H9 (cell line): ENCODE measurements at regions not wholly inside any gene's neighbourhood (a gene's known extent, or its start where the extent isn't known, plus 50 kb on each side); places are given as distances from the start of the nearest gene placed in this dataset.

ENCODE experiments used
- DNase-seq: peaks from one replicate; pipeline ENCODE4 v3.0.0-alpha.2; 2017
- H2AFZ ChIP-seq: one replicate; pipeline ENCODE4 v1.6.1; 2013; ENCODE audit warnings: mild to moderate bottlenecking, low read length, control low read depth, moderate library complexity
- H2AK5ac ChIP-seq: 2 replicates; pipeline ENCODE4 v1.6.1; 2013; ENCODE audit warnings: low read length, control low read depth, mixed read lengths; ENCODE audit not compliant: insufficient read length
- H2BK120ac ChIP-seq: one replicate; pipeline ENCODE4 v1.6.1; 2013; ENCODE audit warnings: low read depth, mild to moderate bottlenecking, low read length, control low read depth, inconsistent platforms; ENCODE audit not compliant: poor library complexity, severe bottlenecking
- H2BK12ac ChIP-seq: 2 replicates; pipeline ENCODE4 v1.6.1; 2013; ENCODE audit warnings: low read length, control low read depth, mixed read lengths, low read depth; ENCODE audit not compliant: insufficient read length
- H2BK15ac ChIP-seq: 2 replicates; pipeline ENCODE4 v1.6.1; 2013; ENCODE audit warnings: low read depth, low read length, control low read depth
- H2BK20ac ChIP-seq: one replicate; pipeline ENCODE4 v1.6.1; 2013; ENCODE audit warnings: low read depth, mild to moderate bottlenecking, low read length, control low read depth, inconsistent platforms; ENCODE audit not compliant: poor library complexity, severe bottlenecking
- H2BK5ac ChIP-seq: 2 replicates; pipeline ENCODE4 v1.6.1; 2013; ENCODE audit warnings: low read length, control low read depth, mixed read lengths; ENCODE audit not compliant: insufficient read length
- H3K14ac ChIP-seq: 2 replicates; pipeline ENCODE4 v1.6.1; 2013; ENCODE audit warnings: low read length, control low read depth; ENCODE audit not compliant: insufficient read depth
- H3K18ac ChIP-seq: 2 replicates; pipeline ENCODE4 v1.6.1; 2013; ENCODE audit warnings: low read depth, mild to moderate bottlenecking, mixed read lengths, low read length, control low read depth; ENCODE audit not compliant: insufficient read length
- H3K23ac ChIP-seq: 2 replicates; pipeline ENCODE4 v1.6.1; 2013; ENCODE audit warnings: low read length, control low read depth, mixed read lengths, low read depth; ENCODE audit not compliant: insufficient read length
- H3K23me2 ChIP-seq: 2 replicates; pipeline ENCODE4 v1.6.1; 2013; ENCODE audit warnings: low read depth, mild to moderate bottlenecking, mixed read lengths, low read length, control low read depth; ENCODE audit not compliant: insufficient read length, poor library complexity, severe bottlenecking
- H3K27ac ChIP-seq: 2 replicates; pipeline ENCODE4 v1.5.1; 2013; ENCODE audit warnings: low read length, control low read depth, mixed read lengths, low read depth; ENCODE audit not compliant: insufficient read length
- H3K27me3 ChIP-seq: 2 replicates; pipeline ENCODE4 v1.6.1; 2013; ENCODE audit warnings: low read length, control low read depth, inconsistent platforms; ENCODE audit not compliant: insufficient read depth
- H3K4ac ChIP-seq: 2 replicates; pipeline ENCODE4 v1.6.1; 2013; ENCODE audit warnings: low read depth, mild to moderate bottlenecking, control low read depth, inconsistent platforms, low read length, moderate library complexity
- H3K4me1 ChIP-seq: 2 replicates; pipeline ENCODE4 v1.6.1; 2013; ENCODE audit warnings: low read length, control low read depth, inconsistent platforms; ENCODE audit not compliant: insufficient read depth
- H3K4me2 ChIP-seq: 2 replicates; pipeline ENCODE4 v1.6.1; 2013; ENCODE audit warnings: low read length, control low read depth, mixed read lengths; ENCODE audit not compliant: insufficient read length, insufficient read depth
- H3K56ac ChIP-seq: 2 replicates; pipeline ENCODE4 v1.6.1; 2013; ENCODE audit warnings: low read depth, mild to moderate bottlenecking, mixed read lengths, low read length, control low read depth; ENCODE audit not compliant: insufficient read length
- H3K79me1 ChIP-seq: 2 replicates; pipeline ENCODE4 v1.6.1; 2013; ENCODE audit warnings: low read depth, mild to moderate bottlenecking, moderate library complexity, low read length, control low read depth, inconsistent platforms; ENCODE audit not compliant: insufficient read depth, poor library complexity, severe bottlenecking
- H3K79me2 ChIP-seq: 2 replicates; pipeline ENCODE4 v1.6.1; 2013; ENCODE audit warnings: low read length, control low read depth, inconsistent platforms; ENCODE audit not compliant: insufficient read depth
- H3K9ac ChIP-seq: 2 replicates; pipeline ENCODE4 v1.6.1; 2013; ENCODE audit warnings: low read length, control low read depth, mixed read lengths; ENCODE audit not compliant: insufficient read length; ENCODE audit errors: extremely low read depth
- H3K9me3 ChIP-seq: one replicate; pipeline ENCODE4 v1.6.1; 2013; ENCODE audit warnings: low read depth, low read length, inconsistent platforms; ENCODE audit not compliant: control insufficient read depth
- H3T11ph ChIP-seq: one replicate; pipeline ENCODE4 v1.6.1; 2013; ENCODE audit warnings: mild to moderate bottlenecking, low read length, control low read depth, inconsistent platforms
- H4K20me1 ChIP-seq: one replicate; pipeline ENCODE4 v1.6.1; 2013; ENCODE audit not compliant: control insufficient read depth, insufficient read length, insufficient read depth
- H4K5ac ChIP-seq: 2 replicates; pipeline ENCODE4 v1.6.1; 2013; ENCODE audit warnings: low read depth, mild to moderate bottlenecking, mixed read lengths, low read length, control low read depth; ENCODE audit not compliant: insufficient read length
- H4K8ac ChIP-seq: replicated peaks from 2 replicates; pipeline ENCODE4 v1.6.1; 2013; ENCODE audit warnings: low read length, control low read depth, mixed read lengths, low read depth; ENCODE audit not compliant: insufficient read length
- H4K91ac ChIP-seq: 2 replicates; pipeline ENCODE4 v1.6.1; 2013; ENCODE audit warnings: low read depth, mild to moderate bottlenecking, moderate library complexity, mixed read lengths, low read length, control low read depth; ENCODE audit not compliant: insufficient read length
- H3K27ac Mint-ChIP-seq, 3 experiments: 2 replicates in 2 of 3; 3 replicates in 1 of 3; pipeline ENCODE4 v1.8.0; 2020 to 2021; ENCODE audit warnings: mixed read lengths in 3 of 3, mild to moderate bottlenecking in 1 of 3, moderate library complexity in 1 of 3
- H3K27me3 Mint-ChIP-seq: 2 replicates; pipeline ENCODE4 v1.8.0; 2021; ENCODE audit warnings: low read depth, mild to moderate bottlenecking, moderate library complexity, mixed read lengths
- H3K36me3 Mint-ChIP-seq, 3 experiments: 2 replicates in 2 of 3; 3 replicates in 1 of 3; pipeline ENCODE4 v1.8.0; 2020 to 2021; ENCODE audit warnings: low read depth in 3 of 3, mixed read lengths in 3 of 3; ENCODE audit not compliant: insufficient read depth in 1 of 3
- H3K4me1 Mint-ChIP-seq, 2 experiments: 2 replicates each; pipeline ENCODE4 v1.8.0; 2020; ENCODE audit warnings: mixed read lengths in 2 of 2
- H3K4me3 Mint-ChIP-seq, 2 experiments: 2 replicates in 1 of 2; 3 replicates in 1 of 2; pipeline ENCODE4 v1.8.0; 2020 to 2021; ENCODE audit warnings: mild to moderate bottlenecking in 2 of 2, mixed read lengths in 2 of 2, moderate library complexity in 1 of 2
- H3K9me3 Mint-ChIP-seq, 2 experiments: 2 replicates in 1 of 2; 3 replicates in 1 of 2; pipeline ENCODE4 v1.8.0; 2020; ENCODE audit warnings: mild to moderate bottlenecking in 2 of 2, mixed read lengths in 2 of 2, moderate library complexity in 1 of 2
- CTCF ChIP-seq: fragments of 200-600 bp; sonication (generic); conservative IDR thresholded peaks from 3 replicates; pipeline ENCODE4 v1.8.0; 2021; ENCODE audit warnings: antibody characterized with exemption, mild to moderate bottlenecking
- WGBS: extraction: QIAGEN DNeasy Blood & Tissue Kit; methylation state at CpG from one replicate; pipeline ENCODE4 v1.1.7; 2013; ENCODE audit warnings: missing lambda C conversion rate, low lambda C conversion rate, mixed read lengths; ENCODE audit not compliant: insufficient read length; ENCODE audit errors: extremely low coverage; 5-methylcytosine and 5-hydroxymethylcytosine counted together

GRCh38 chr18:78920456-78921138, 59.0 kb upstream of the SALL3 start:
- no peak overlapping the region for H2BK12ac ChIP-seq
- H3K79me1 ChIP-seq = no peaks in the 10 kb centered on the region
- no peak overlapping the region for H2BK120ac ChIP-seq
- no peak overlapping the region for H3K9ac ChIP-seq
- WGBS = no CpG with 5 or more reads among the region's 17 CpGs
- no peak overlapping the region for H4K8ac ChIP-seq
- Mint-ChIP-seq H3K4me1 (peaks cover 0 to under 1% of the 10 kb centered on the region in 2 experiments; a peak in 1 of 4 replicates), H3K27me3 (peaks cover 5% of the 10 kb centered on the region; the same call in 1 of the 2 replicates), H3K4me3 (no peak overlapping the region), H3K9me3 (peaks cover 0 to 6% of the 10 kb centered on the region in 2 experiments; a peak in 4 of 5 replicates), H3K27ac (no peak overlapping the region), H3K36me3 (no peaks in the 10 kb centered on the region; a peak in 1 of 7 replicates)
- H2BK15ac ChIP-seq = no peak overlapping the region
- no peak overlapping the region for H2BK20ac ChIP-seq
- no peak overlapping the region for H3K18ac ChIP-seq
- H3K4ac ChIP-seq = no peak overlapping the region
- H2AK5ac ChIP-seq = no peak overlapping the region
- no peak overlapping the region for H2BK5ac ChIP-seq
- H3K4me2 ChIP-seq = no peak overlapping the region
- H2AFZ ChIP-seq = no peak overlapping the region
- DNase-seq = no peak
- H3K4me1 ChIP-seq = no peaks in the 10 kb centered on the region
- H3K27me3 ChIP-seq = no peaks in the 10 kb centered on the region
- H4K91ac ChIP-seq = no peak overlapping the region
- H3K23ac ChIP-seq = no peak overlapping the region
- no peak overlapping the region for H4K5ac ChIP-seq
- no peak overlapping the region for H3K27ac ChIP-seq
- no peaks in the 10 kb centered on the region for H3K9me3 ChIP-seq
- no peaks in the 10 kb centered on the region for H4K20me1 ChIP-seq
- H3K14ac ChIP-seq = no peak overlapping the region
- H3K56ac ChIP-seq = no peak overlapping the region
- TF ChIP-seq CTCF = no peak
- H3T11ph ChIP-seq = no peak overlapping the region
- no peaks in the 10 kb centered on the region for H3K23me2 ChIP-seq
- H3K79me2 ChIP-seq = no peaks in the 10 kb centered on the region
